Hepatocyte (in vitro differentiated cells): ENCODE measurements at regions not wholly inside any gene's neighbourhood (a gene's known extent, or its start where the extent isn't known, plus 50 kb on each side); places are given as distances from the start of the nearest gene placed in this dataset.
"Not testable (repeated sequence)": the region's sequence is repeated elsewhere in the genome, so short reads cannot be mapped to it uniquely, and the experiment has no call there.

Source experiments
- DNase-seq: peaks from one replicate; pipeline ENCODE4 v3.0.0-alpha.2; 2016; ENCODE audit warnings: low spot score
- H2AFZ ChIP-seq: fragments of 200-600 bp; sonication (generic); 2 replicates; pipeline ENCODE4 v1.6.0; 2016; ENCODE audit warnings: antibody characterized with exemption, mild to moderate bottlenecking
- H3K27ac ChIP-seq: fragments of 200-600 bp; sonication (generic); 2 replicates; pipeline ENCODE4 v1.5.1; 2016; ENCODE audit warnings: mild to moderate bottlenecking
- H3K27me3 ChIP-seq: fragments of 200-600 bp; sonication (generic); 2 replicates; pipeline ENCODE4 v1.6.1; 2016
- H3K36me3 ChIP-seq: fragments of 200-600 bp; sonication (generic); replicated peaks from 2 replicates; pipeline ENCODE4 v1.5.1; 2016; ENCODE audit warnings: low read depth; ENCODE audit not compliant: insufficient read depth
- H3K4me1 ChIP-seq: fragments of 200-600 bp; sonication (generic); 2 replicates; pipeline ENCODE4 v1.5.1; 2016; ENCODE audit warnings: mild to moderate bottlenecking, moderate library complexity; ENCODE audit not compliant: insufficient read depth
- H3K4me2 ChIP-seq: fragments of 200-600 bp; sonication (generic); 2 replicates; pipeline ENCODE4 v1.6.0; 2016
- H3K4me3 ChIP-seq: fragments of 200-600 bp; sonication (generic); 2 replicates; pipeline ENCODE4 v1.5.1; 2016; ENCODE audit warnings: mild to moderate bottlenecking
- H3K79me2 ChIP-seq: fragments of 200-600 bp; sonication (generic); 2 replicates; pipeline ENCODE4 v1.6.0; 2017; ENCODE audit warnings: mild to moderate bottlenecking
- H3K9me2 ChIP-seq: fragments of 200-600 bp; sonication (generic); replicated peaks from 2 replicates; pipeline ENCODE4 v1.6.0; 2017; ENCODE audit warnings: mild to moderate bottlenecking; ENCODE audit not compliant: insufficient read depth
- H3K9me3 ChIP-seq: fragments of 200-600 bp; sonication (generic); 2 replicates; pipeline ENCODE4 v1.5.1; 2016; ENCODE audit warnings: low read depth, mild to moderate bottlenecking
- H4K20me1 ChIP-seq: fragments of 200-600 bp; sonication (generic); 2 replicates; pipeline ENCODE4 v1.6.0; 2016; ENCODE audit warnings: mild to moderate bottlenecking; ENCODE audit not compliant: insufficient read depth, poor library complexity, severe bottlenecking
- CTCF ChIP-seq: fragments of 200-600 bp; sonication (generic); IDR thresholded peaks from 2 replicates; pipeline ENCODE4 v1.5.1; 2016; ENCODE audit warnings: antibody characterized with exemption, mild to moderate bottlenecking; ENCODE audit not compliant: poor library complexity
- EZH2 ChIP-seq: fragments of 200-600 bp; sonication (generic); IDR thresholded peaks from 2 replicates; pipeline ENCODE4 v1.6.1; 2016; ENCODE audit warnings: antibody characterized with exemption, mild to moderate bottlenecking, borderline replicate concordance
- EZH2phosphoT487 ChIP-seq: fragments of 200-600 bp; sonication (generic); IDR thresholded peaks from one replicate; pipeline ENCODE4 v1.6.1; 2018; ENCODE audit warnings: antibody characterized with exemption, mild to moderate bottlenecking, low read depth, moderate library complexity; ENCODE audit not compliant: unreplicated experiment, severe bottlenecking
- WGBS: methylation state at CpG from one replicate; pipeline ENCODE4 v1.1.6; 2016; ENCODE audit warnings: low lambda C conversion rate; ENCODE audit errors: missing lambda C conversion rate; 5-methylcytosine and 5-hydroxymethylcytosine counted together

GRCh38 chr4:127509155-127509554, 123.6 kb upstream of the INTU start:
- H4K20me1 ChIP-seq: no peaks in the 10 kb centered on the region
- H3K4me3 ChIP-seq: no peak overlapping the region
- no peaks in the 10 kb centered on the region for H3K4me1 ChIP-seq
- H2AFZ ChIP-seq: no peak overlapping the region
- 68% methylated on average over 1 of the region's 1 CpG for WGBS
- no peaks in the 10 kb centered on the region for H3K9me2 ChIP-seq
- no peaks in the 10 kb centered on the region for H3K79me2 ChIP-seq
- DNase-seq: no peak
- H3K36me3 ChIP-seq: no peaks in the 10 kb centered on the region
- H3K4me2 ChIP-seq: no peak overlapping the region
- no peaks in the 10 kb centered on the region for H3K9me3 ChIP-seq
- no peak overlapping the region for H3K27ac ChIP-seq
- no peak for TF ChIP-seq CTCF
- no peak for TF ChIP-seq EZH2
- no peak for TF ChIP-seq EZH2phosphoT487
- no peaks in the 10 kb centered on the region for H3K27me3 ChIP-seq

- not testable (repeated sequence) for H3K9me3 ChIP-seq, H3K36me3 ChIP-seq, H3K9me2 ChIP-seq, H3K79me2 ChIP-seq, H2AFZ ChIP-seq, H3K4me3 ChIP-seq, DNase-seq, H3K4me1 ChIP-seq, H3K27me3 ChIP-seq, H3K27ac ChIP-seq, H4K20me1 ChIP-seq, H3K4me2 ChIP-seq
- 55% methylated on average over 3 of the region's 3 CpGs for WGBS
Measured at GRCh38 chr4:127512672-127513071, 120.1 kb upstream of the INTU start.

GRCh38 chr4:127515259-127515658, 117.5 kb upstream of the INTU start:
- DNase-seq, H3K4me3 ChIP-seq, H3K4me2 ChIP-seq, H4K20me1 ChIP-seq, H3K9me3 ChIP-seq, H3K4me1 ChIP-seq, H3K79me2 ChIP-seq, H3K9me2 ChIP-seq, H3K27me3 ChIP-seq, H3K36me3 ChIP-seq, H3K27ac ChIP-seq, H2AFZ ChIP-seq: not testable (repeated sequence)
- WGBS: 55% methylated on average over 7 of the region's 7 CpGs

GRCh38 chr4:127518046-127518445, 114.7 kb upstream of the INTU start:
- no peaks in the 10 kb centered on the region for H3K9me2 ChIP-seq
- H3K36me3 ChIP-seq: no peaks in the 10 kb centered on the region
- no peak overlapping the region for H3K27ac ChIP-seq
- H3K79me2 ChIP-seq: no peaks in the 10 kb centered on the region
- no peak overlapping the region for H3K4me2 ChIP-seq
- no peak overlapping the region for H2AFZ ChIP-seq
- DNase-seq: no peak
- H3K27me3 ChIP-seq: no peaks in the 10 kb centered on the region
- no peak overlapping the region for H3K4me3 ChIP-seq
- TF ChIP-seq CTCF (no peak), EZH2phosphoT487 (no peak), EZH2 (no peak)
- no peaks in the 10 kb centered on the region for H4K20me1 ChIP-seq
- no peaks in the 10 kb centered on the region for H3K4me1 ChIP-seq
- H3K9me3 ChIP-seq: no peaks in the 10 kb centered on the region

- no peak overlapping the region for H3K4me3 ChIP-seq
- H3K4me2 ChIP-seq: no peak overlapping the region
- H3K9me3 ChIP-seq: no peaks in the 10 kb centered on the region
- H2AFZ ChIP-seq: no peak overlapping the region
- H3K9me2 ChIP-seq: no peaks in the 10 kb centered on the region
- TF ChIP-seq EZH2phosphoT487 (no peak), EZH2 (no peak), CTCF (no peak)
- no peaks in the 10 kb centered on the region for H4K20me1 ChIP-seq
- DNase-seq: no peak
- no peak overlapping the region for H3K27ac ChIP-seq
- 55% methylated on average over 2 of the region's 2 CpGs for WGBS
- no peaks in the 10 kb centered on the region for H3K36me3 ChIP-seq
- H3K79me2 ChIP-seq: no peaks in the 10 kb centered on the region
- no peaks in the 10 kb centered on the region for H3K27me3 ChIP-seq
- no peaks in the 10 kb centered on the region for H3K4me1 ChIP-seq
Measured at GRCh38 chr4:127521463-127521862, 111.3 kb upstream of the INTU start.
